Heart left ventricle (tissue), 16 donors: ENCODE measurements at regions not wholly inside any gene's neighbourhood (a gene's known extent, or its start where the extent isn't known, plus 50 kb on each side); places are given as distances from the start of the nearest gene placed in this dataset.
A peak's percentile ranks its signal among the peaks of the same experiment; 100 is the strongest.

Experiments
- ATAC-seq, 4 donors: fragments of 200-7000 bp; cut with Tn5 transposase; one replicate each; pipeline ENCODE4 v1.9.1; 2020 to 2022; ENCODE audit warnings: moderate library complexity in 4 of 4, mild to moderate bottlenecking in 3 of 4, moderate number of reproducible peaks in 1 of 4
- DNase-seq, 5 donors: peaks; one replicate each; pipeline ENCODE4 v3.0.0-alpha.2; 2020
- H3K27ac ChIP-seq, 12 donors: fragments of 200-600 bp; sonication (generic) in 4 of 12; one replicate each; pipeline versions ENCODE4 v1.5.0 to v1.8.0; 2016 to 2022; ENCODE audit warnings: mild to moderate bottlenecking in 2 of 12
- H3K27me3 ChIP-seq, 9 donors: fragments of 200-600 bp; sonication (generic) in 2 of 9; one replicate each; pipeline versions ENCODE4 v1.5.1 to v1.8.0; 2016 to 2022; ENCODE audit warnings: mild to moderate bottlenecking in 3 of 9
- H3K36me3 ChIP-seq, 9 donors: fragments of 200-600 bp; sonication (generic) in 2 of 9; one replicate each; pipeline versions ENCODE4 v1.5.0 to v1.8.0; 2018 to 2022; ENCODE audit warnings: mild to moderate bottlenecking in 2 of 9
- H3K4me1 ChIP-seq, 12 donors: fragments of 200-600 bp; sonication (generic) in 4 of 12; one replicate each; pipeline versions ENCODE4 v1.5.0 to v1.8.0; 2016 to 2022; ENCODE audit warnings: mild to moderate bottlenecking in 3 of 12
- H3K4me3 ChIP-seq, 12 donors: fragments of 200-600 bp; sonication (generic) in 4 of 12; one replicate each; pipeline versions ENCODE4 v1.5.0 to v1.8.0; 2017 to 2022; ENCODE audit warnings: mild to moderate bottlenecking in 9 of 12, moderate library complexity in 4 of 12
- H3K9me3 ChIP-seq, 12 donors: fragments of 200-600 bp; sonication (generic) in 4 of 12; one replicate each; pipeline versions ENCODE4 v1.5.0 to v1.8.0; 2016 to 2022; ENCODE audit warnings: mild to moderate bottlenecking in 1 of 12
- CTCF ChIP-seq, 12 donors: fragments of 200-600 bp; sonication (generic) in 4 of 12; IDR thresholded peaks; one replicate each; pipeline versions ENCODE4 v1.5.0 to v1.8.0; 2018 to 2022; ENCODE audit warnings: antibody characterized with exemption in 12 of 12, mild to moderate bottlenecking in 5 of 12
- POLR2A ChIP-seq, 2 donors: fragments of 450-650 bp; IDR thresholded peaks; one replicate each; pipeline ENCODE4 v1.6.1; 2017; ENCODE audit warnings: antibody characterized with exemption in 2 of 2, mild to moderate bottlenecking in 2 of 2, moderate library complexity in 2 of 2
- WGBS, 4 donors: extraction: QIAGEN DNeasy Blood & Tissue Kit in 2 of 4; methylation state at CpG; one replicate each; pipeline versions ENCODE4 v1.1.5 to v1.1.7; 2013 to 2018; 5-methylcytosine and 5-hydroxymethylcytosine counted together
- intact Hi-C, 10 donors: fragments of 100-400 bp; cut with DNase I; formaldehyde crosslinking; loops; one replicate each; pipeline versions ENCODE4 v1.11.1 to v1.14.2; 2022
- donor health status: ischemic (EF 13 %, LVEDD 7.1; RV severe dilation, severe dysfunction).
- donor health status: healthy with polysubstance abuse.
- donor health status: DM: no; HTN: yes; CAD: no.
- donor health status: DM: no; HTN: no; CAD: no.
- donor health status: ischemic (EF 25% LVEDD 6.9; RV normal size, moderate dysfunction).
- donor health status: ischemic (EF 25% LVEDD 5.7; RV mildly dilated, moderate dysfunction).
- donor health status: healthy.
- donor health status: DM: yes; HTN: yes; CAD: no.
- donor health status: ischemic (EF 35%, LVEDD 5.7; RV mildly dilated, moderate dysfunction).
- donor health status: nonischemic (EF 11% LVEDD 7.7; RV severe dilation, severe dysfunction).
- donor health status: DM: yes; HTN: yes; CAD: no.
- donor health status: PGD.
- donor health status: ischemic (EF 29% LVEDD 5.4; RV normal size, mild dysfunction).
- donor health status: nonischemic (EF 23%, LVEDD 6.1; RV moderate dilation, normal function).

- no peak for TF ChIP-seq CTCF (IDR thresholded peaks at IDR 0.05)
- TF ChIP-seq POLR2A (IDR thresholded peaks at IDR 0.05), result no peak
- Histone ChIP-seq H3K27ac (no peak overlapping the region), H3K27me3 (no peaks in the 10 kb centered on the region), H3K36me3 (no peaks in the 10 kb centered on the region), H3K9me3 (peaks cover 0 to 12% (median 1%) of the 10 kb centered on the region in 12 donors), H3K4me1 (peaks cover 0 to 26% (median 9%) of the 10 kb centered on the region in 12 donors), H3K4me3 (no peak overlapping the region)
- DNase-seq (peak in 1 of 5 donors; percentile 32), ATAC-seq (peak; percentile 44 to 83 (median 80))
- WGBS, 4 donors, result 49 to 64% (median 57%) methylated on average over 5 of the region's 5 CpGs
- intact Hi-C loops, result no loop called here
These were observed 146.9 kb downstream of the MIS18A start for GRCh38 chr21:32131960-32132359.

- no peak for DNase-seq
- ATAC-seq, result peak in 3 of 4 donors; percentile 13 to 56 (median 37)
- H3K27me3 ChIP-seq, result no peaks in the 10 kb centered on the region
- H3K27ac ChIP-seq, result no peak overlapping the region
- H3K4me3 ChIP-seq, result no peak overlapping the region
- TF ChIP-seq POLR2A (IDR thresholded peaks at IDR 0.05), result no peak
- no peak for TF ChIP-seq CTCF (IDR thresholded peaks at IDR 0.05)
- whole genome bisulfite sequencing, 4 donors, result 50 to 63% (median 58%) methylated on average over 7 of the region's 7 CpGs
- peaks cover 0 to 11% (median 0%) of the 10 kb centered on the region in 12 donors for H3K9me3 ChIP-seq
- H3K36me3 ChIP-seq, result no peaks in the 10 kb centered on the region
- intact Hi-C loops, result no loop called here
- H3K4me1 ChIP-seq, result peaks cover 0 to 26% (median 9%) of the 10 kb centered on the region in 12 donors
These were observed 147.7 kb downstream of the MIS18A start for GRCh38 chr21:32131164-32131563.

- H3K9me3 ChIP-seq, result peaks cover 0 to 11% (median 0%) of the 10 kb centered on the region in 12 donors
- H3K4me1 ChIP-seq, result peaks cover 0 to 19% (median 7%) of the 10 kb centered on the region in 12 donors
- TF ChIP-seq CTCF (IDR thresholded peaks at IDR 0.05) (no peak), POLR2A (IDR thresholded peaks at IDR 0.05) (no peak)
- H3K27me3 ChIP-seq, result no peaks in the 10 kb centered on the region
- no peaks in the 10 kb centered on the region for H3K36me3 ChIP-seq
- DNase-seq (no peak), ATAC-seq (no peak)
- WGBS, 4 donors, result 89 to 95% (median 90%) methylated on average over 5 of the region's 5 CpGs
- no peak overlapping the region for H3K4me3 ChIP-seq
- intact Hi-C loops, result no loop called here
- no peak overlapping the region for H3K27ac ChIP-seq
These were observed 148.6 kb downstream of the MIS18A start for GRCh38 chr21:32130031-32130891.

GRCh38 chr21:32127081-32127480 is 151.8 kb downstream of the MIS18A start:
- WGBS, 4 donors, result 75 to 95% (median 90%) methylated on average over 3 of the region's 3 CpGs
- H3K4me3 ChIP-seq, result no peak overlapping the region
- peaks cover 0 to 12% (median 5%) of the 10 kb centered on the region in 12 donors for H3K4me1 ChIP-seq
- TF ChIP-seq CTCF (IDR thresholded peaks at IDR 0.05) (no peak), POLR2A (IDR thresholded peaks at IDR 0.05) (no peak)
- ATAC-seq (no peak), DNase-seq (no peak)
- no peaks in the 10 kb centered on the region for H3K27me3 ChIP-seq
- no peak overlapping the region for H3K27ac ChIP-seq
- H3K36me3 ChIP-seq, result no peaks in the 10 kb centered on the region
- peaks cover 0 to 19% (median 2%) of the 10 kb centered on the region in 12 donors for H3K9me3 ChIP-seq
- intact Hi-C loops, result no loop called here
